Limb (tissue), 2 donors: ENCODE measurements at regions not wholly inside any gene's neighbourhood (a gene's known extent, or its start where the extent isn't known, plus 50 kb on each side); places are given as distances from the start of the nearest gene placed in this dataset.
"Not testable (repeated sequence)": the region's sequence is repeated elsewhere in the genome, so short reads cannot be mapped to it uniquely, and the experiment has no call there.

Experiments used
- DNase-seq, 2 donors: peaks; one replicate each; pipeline ENCODE4 v3.0.0-alpha.2; 2016; ENCODE audit errors: extremely low spot score in 2 of 2

DNA sequence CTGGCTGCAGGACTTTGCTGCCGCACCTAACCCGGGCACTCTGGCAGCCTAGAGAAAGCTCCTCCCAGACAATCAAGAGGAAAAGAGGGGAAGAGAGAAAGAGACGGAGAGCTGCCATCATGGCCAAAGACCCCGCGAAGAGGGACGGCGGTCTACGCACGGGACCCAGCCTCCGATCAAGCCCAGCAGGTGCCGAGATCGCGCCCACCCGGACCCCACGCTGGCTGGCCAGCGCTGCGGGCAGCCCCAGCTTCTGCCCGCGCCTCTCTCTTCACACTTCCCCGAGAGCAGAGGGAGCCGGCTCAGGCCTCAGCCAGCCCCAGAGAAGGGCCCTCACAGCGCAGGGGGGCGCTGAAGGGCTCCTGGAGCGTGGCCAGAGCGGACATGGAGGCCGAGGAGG, 413.5 kb upstream of the POTED start:
- DNase-seq = peak in 1 of 2 donors; percentile 6

- DNase-seq = not testable (repeated sequence)
Observed at GRCh38 chr21:13205380-13205779, 404.2 kb upstream of the POTED start.
